GM08714 (cell line): ENCODE measurements at regions not wholly inside any gene's neighbourhood (a gene's known extent, or its start where the extent isn't known, plus 50 kb on each side); places are given as distances from the start of the nearest gene placed in this dataset.
"Not testable (repeated sequence)": the region's sequence is repeated elsewhere in the genome, so short reads cannot be mapped to it uniquely, and the experiment has no call there.

ENCODE experiments used
- H3K4me3 ChIP-seq: fragments of 200-500 bp; sonication (Bioruptor generic); 2 replicates; pipeline ENCODE4 v1.5.1; 2014; ENCODE audit warnings: mild to moderate bottlenecking, low read length, inconsistent platforms
- ZNF274 ChIP-seq: IDR thresholded peaks from 2 replicates; pipeline ENCODE4 v1.6.1; 2012; ENCODE audit warnings: mild to moderate bottlenecking, low read depth, low read length

DNA sequence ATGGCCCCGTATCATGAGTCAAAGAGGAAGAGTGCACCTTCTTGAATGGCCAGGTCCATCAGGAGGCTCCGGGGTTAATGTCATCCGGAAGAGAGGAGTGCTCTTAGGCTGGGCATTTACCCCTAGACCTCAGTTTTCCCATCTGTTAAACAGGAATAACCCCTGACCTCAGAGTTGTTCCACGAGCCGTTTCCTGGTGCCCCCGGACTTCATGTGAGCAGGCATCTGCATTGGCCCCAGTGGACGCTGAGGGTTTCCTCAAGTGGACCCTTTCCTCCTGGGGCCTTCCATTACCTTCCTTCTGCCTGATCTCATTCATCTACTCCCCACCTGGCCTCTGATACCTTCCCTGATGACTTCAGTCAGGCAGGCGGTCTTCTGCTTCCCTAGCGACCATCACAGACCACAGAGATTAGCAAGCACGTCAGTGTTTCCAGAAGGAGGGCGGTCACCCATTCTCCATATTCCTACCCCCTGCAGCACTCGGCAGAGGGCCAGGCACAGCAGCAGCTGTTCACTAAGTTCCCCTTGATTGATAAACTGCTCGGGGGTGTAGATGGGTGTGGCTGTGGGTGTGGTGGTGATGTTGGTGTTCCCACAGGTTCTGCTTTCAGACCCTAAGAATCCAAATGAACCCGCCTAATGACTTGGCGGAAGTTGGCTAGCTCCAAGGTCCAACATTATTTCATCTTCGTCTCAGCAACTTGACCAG, 346.6 kb upstream of the TNRC6C start:
- H3K4me3 ChIP-seq = no peak overlapping the region
- no peak for TF ChIP-seq ZNF274

DNA sequence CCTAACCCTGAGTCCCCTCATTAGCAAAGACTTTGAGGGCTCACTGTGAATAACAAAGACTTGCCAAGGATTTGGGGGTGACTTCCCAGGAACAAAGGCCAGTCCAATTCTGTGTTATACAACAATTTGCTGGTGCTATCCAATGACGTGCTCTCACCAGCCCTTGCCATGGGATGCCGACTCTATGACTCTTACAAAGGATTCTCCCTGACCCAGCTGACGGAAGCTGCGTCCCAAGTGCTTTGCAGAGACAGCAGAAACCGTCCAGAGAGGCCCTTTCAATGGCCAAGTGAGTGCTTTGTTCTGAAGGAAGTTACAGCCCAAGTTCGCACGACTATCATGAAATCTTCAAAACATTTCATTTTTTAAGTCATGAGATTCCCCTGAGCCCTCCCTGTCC, 345.3 kb upstream of the TNRC6C start:
- H3K4me3 ChIP-seq = no peak overlapping the region
- TF ChIP-seq ZNF274 = no peak

DNA sequence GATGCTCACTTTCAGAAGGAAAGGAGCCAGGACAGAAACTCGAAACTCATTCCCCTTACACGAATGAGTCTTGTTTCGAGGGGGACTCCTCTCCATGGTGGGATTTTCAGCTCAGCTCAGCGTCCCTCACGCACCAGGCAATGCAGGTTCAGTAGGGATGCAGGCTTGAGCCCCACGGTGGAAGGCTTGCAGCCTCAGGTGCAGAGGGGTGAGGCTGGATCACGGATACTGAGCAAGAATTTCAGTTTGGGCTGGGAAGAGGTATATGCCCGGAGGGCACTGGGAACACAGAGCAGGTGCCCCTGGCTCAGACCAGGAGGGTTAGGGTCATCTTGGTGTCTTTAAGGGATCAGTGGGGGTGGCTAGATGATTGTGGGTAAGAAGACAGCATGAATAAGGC, 344.9 kb upstream of the TNRC6C start:
- no peak overlapping the region for H3K4me3 ChIP-seq
- TF ChIP-seq ZNF274 = no peak

DNA sequence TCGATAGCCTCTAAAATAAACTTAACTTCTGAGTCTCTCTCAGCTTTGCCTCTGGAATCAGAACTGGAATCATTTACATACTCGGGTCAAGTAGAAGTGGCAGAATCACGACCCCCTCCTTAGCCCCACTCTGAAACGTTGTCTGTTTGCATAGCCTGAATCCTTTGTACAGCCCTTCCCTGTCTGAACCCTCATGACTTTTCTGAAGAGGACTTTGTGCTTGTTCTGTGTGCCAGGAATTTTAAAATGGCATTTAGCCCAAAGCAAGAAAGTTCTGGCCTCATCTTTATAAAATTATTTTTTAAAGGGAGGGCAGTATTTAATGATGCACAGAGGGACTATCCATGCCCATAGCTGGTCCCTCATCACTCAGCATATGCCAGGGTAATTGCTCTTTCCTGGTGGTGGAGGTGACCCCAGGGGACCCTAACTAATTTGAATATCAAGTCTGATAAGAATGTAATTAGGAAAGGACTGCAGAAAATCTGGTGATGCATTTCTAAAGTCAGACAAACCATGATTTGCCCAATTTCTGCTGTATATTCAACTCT, 342.7 kb upstream of the TNRC6C start:
- TF ChIP-seq ZNF274 = no peak
- H3K4me3 ChIP-seq = no peak overlapping the region

DNA sequence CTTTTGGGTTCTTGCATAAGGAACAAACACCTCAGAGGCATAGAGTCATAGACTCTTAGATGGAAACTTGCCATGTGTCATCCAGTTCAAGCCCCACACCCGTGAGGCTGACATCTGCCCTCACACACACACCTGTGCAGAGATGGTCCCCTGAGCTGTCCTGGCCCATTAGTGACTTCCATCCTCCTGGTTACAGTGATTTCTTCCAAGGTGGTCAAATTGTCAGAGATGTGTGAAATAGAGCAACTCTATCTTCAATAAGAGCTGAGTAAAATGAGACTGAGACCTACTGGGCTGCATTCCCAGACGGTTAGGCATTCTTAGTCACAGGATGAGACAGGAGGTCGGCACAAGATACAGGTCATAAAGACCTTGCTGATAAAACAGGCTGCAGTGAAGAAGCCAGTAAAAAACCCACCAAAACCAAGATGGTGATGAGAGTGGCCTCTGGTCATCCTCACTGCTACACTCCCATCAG, 342.2 kb upstream of the TNRC6C start:
- H3K4me3 ChIP-seq = no peak overlapping the region
- no peak for TF ChIP-seq ZNF274

DNA sequence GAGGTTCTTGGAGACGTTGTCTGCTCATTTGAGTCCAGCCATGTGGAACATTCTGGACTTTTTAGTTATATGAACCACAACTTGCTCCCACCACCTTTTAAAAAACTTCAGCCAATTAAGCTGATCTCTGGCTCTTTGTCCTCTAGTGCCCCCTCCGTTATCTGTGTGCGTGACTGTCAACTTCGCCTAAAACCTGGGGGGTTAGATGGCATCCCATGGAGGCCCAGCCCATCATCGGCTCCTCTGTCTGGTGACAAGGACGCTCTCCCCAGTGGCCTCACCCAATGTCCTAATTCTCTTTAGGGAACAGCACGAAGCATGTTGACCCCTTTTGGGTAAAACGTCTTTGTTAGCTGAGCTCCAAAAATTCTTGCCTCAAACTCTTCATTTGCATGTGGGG, 341.0 kb upstream of the TNRC6C start:
- no peak overlapping the region for H3K4me3 ChIP-seq
- no peak for TF ChIP-seq ZNF274

DNA sequence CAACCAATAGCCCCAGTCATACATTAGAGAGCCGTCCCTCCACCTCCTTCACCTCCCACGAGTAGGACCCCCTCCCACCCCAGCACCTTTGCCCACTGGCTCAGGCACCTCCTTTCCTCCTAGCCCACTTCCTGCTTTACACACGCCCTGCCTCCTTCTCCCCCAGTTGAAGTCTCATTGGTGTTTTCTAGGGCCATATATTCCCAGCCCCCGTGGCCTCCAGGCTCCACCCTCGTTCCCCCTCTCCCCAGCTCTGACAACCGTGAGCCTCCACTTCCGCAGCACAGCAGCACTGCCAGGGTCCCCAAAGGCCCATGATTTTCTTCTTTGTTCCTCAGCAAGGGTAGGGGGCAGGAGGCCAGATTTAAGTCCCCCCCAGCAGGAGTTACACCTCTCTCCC, 340.3 kb upstream of the TNRC6C start:
- H3K4me3 ChIP-seq = no peak overlapping the region

DNA sequence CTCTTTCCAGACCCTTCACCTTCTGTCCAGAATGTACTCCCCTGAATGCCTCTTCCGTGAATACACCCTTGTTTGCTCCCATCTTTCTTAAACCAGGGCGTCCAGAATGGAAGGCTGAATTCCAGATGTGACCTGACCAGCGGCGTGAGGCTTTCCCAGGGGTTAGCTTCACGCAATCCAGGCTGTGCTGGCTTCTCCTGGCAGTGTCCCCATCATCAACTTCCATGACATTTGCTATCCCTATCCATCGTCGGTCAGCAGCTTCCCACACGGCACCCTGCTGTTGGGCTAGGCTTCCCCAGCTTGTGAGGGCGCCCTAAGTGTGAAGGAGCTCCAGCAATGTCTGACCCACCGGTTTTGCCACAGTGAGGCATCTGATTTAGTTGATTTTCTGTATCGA, 339.8 kb upstream of the TNRC6C start:
- no peak overlapping the region for H3K4me3 ChIP-seq
- no peak for TF ChIP-seq ZNF274

More for the DNA sequence above, 340.3 kb upstream of the TNRC6C start:
- TF ChIP-seq ZNF274 = no peak

DNA sequence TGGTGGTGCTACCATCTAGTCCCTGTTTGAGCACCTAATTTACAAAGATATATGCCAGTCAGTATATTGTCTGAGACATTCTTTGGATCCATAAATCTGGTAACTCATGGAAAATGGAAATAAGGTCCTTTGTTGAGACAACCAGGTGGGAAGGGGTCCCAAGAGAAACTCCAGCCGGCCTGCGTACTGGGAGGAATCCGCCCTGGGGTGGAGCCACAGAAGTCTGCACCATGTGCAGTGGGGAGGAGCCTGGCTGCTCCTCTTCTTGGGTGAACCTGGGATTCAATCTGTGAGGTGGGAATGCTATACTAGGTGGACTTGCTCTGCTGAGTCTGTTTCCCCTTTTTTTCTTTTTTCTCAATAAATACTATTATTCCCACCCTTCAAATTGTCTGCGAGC, 339.2 kb upstream of the TNRC6C start:
- TF ChIP-seq ZNF274 = no peak
- no peak overlapping the region for H3K4me3 ChIP-seq

DNA sequence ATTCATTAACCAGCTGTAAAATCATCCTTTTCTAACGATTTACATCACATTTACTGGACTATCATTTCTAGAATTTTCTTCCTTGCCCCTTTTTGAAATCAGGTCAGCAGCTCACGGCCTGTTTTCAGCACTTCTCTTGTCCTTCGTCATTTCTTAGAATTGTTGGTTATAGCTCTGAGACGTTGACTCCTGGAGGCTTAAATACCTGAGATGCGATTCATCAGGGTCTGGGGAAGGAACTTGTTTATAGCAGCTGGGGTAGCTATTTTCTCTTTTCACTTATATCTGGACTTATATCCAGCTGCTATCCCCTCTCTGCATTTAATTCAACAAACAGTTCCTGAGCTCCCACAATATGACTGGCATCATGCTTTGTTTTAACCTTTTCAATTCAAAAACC, 338.7 kb upstream of the TNRC6C start:
- no peak overlapping the region for H3K4me3 ChIP-seq
- no peak for TF ChIP-seq ZNF274

DNA sequence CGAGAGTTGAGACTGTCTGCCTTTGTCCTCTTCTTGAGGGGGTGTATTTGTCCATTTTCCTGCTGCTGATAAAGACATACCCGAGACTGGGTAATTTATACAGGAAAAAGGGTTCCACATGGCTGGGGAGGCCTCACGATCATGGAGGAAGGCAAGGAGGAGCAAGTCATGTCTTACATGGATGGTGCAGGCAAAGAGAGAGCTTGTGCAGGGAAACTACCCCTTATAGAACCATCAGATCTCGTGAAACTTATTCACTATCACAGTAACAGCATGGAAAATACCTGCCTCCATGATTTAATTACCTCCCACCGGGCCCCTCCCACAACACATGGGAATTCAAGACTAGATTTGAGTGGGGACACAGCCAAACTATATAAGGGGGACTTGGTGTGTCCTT, 338.2 kb upstream of the TNRC6C start:
- TF ChIP-seq ZNF274 = no peak
- H3K4me3 ChIP-seq = no peak overlapping the region

DNA sequence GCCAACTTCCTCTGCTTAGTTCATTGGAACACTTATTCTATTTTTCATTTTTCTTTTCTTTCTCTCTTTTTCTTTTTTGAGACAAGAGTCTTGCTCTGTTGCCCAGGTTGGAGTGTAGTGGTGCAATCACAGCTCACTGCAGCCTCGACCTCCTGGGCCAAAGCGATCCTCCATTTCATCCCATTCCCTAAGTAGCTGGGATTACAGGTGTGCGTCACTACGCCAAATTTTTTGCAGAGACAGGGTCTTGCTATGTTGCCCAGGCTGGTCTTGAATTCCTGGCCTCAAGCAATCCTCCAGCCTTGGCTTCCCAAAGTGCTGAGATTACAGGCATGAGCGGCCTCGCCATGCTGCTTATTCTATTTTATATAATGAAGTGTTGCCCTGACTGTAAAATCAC, 336.4 kb upstream of the TNRC6C start:
- not testable (repeated sequence) for H3K4me3 ChIP-seq

DNA sequence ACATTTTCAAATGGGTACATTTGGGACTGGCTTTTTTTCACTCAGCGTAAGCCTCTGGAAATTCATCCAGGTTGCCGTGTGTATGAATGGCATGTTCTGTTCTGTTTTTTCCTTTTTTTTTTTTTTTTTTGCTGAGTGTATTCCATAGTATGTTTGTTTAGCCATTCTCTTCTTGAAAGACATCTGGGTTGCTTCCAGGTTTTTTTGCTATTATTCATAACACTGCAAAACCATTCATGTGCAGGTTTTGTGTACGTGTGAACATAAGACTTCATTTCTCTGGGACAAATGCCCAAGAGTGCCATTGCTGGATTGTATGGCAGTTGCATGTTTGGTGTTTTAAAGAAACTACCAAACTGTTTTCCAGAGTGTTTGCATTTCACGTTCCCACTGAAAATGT, 335.9 kb upstream of the TNRC6C start:
- no peak for TF ChIP-seq ZNF274
- H3K4me3 ChIP-seq = no peak overlapping the region

DNA sequence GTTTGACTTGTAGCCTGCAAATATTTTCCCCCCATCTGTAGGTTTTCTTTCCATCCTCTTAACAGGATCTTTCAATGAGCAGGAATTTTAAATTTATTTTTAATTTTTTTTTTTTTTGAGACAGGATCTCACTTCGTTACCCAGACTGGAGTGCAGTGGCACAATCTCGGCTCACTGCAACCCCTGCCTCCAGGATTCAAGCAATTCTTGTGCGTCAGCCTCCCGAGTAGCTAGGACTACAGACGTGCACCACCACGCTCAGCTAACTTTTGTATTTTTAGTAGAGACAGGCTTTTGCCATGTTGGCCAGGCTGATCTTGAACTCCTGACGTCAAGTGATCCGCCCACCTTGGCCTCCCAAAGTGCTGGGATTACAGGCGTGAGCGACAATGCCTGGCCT, 335.2 kb upstream of the TNRC6C start:
- H3K4me3 ChIP-seq = not testable (repeated sequence)

DNA sequence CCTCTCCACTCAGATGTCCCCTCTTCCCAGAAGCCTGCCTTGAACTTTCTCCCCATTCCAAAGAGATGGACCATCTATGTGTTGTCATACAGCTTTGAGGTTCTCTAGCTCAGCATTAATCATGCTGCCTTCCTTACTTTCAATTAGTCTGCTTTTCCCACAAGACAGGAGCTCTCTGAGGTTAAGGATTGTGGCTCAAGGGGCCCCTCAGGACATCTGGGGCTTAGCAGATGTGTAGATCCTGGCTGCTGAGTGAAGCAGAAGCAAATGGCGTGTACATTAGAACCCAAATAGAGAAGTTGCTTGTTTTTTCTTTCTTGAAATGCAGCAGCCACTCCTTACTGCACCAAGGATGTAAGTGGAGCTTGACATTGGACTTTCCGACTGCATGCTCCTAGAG, 330.5 kb upstream of the TNRC6C start:
- no peak for TF ChIP-seq ZNF274
- H3K4me3 ChIP-seq = no peak overlapping the region

DNA sequence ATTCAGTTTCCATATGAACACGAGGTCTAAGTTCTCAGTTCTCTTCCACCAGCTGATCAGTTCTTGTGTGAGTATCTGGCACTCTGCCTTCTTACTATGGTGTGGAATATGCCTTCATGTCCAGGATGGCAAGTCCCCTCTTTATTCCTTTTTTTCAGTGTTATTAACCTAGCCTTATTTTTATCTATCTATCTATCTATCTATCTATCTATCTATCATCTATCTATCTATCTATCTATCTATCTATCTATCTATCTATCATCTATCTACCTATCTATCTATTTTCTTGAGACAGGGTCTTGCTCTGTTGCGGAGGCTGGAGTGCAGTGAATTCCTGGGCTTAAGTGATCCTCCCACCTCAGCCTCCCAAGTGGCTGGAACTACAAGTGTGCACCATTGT, 329.2 kb upstream of the TNRC6C start:
- H3K4me3 ChIP-seq = not testable (repeated sequence)
